SK-N-SH treated with all-trans-retinoic acid at 6 μM for 48 hours (cell line): ENCODE measurements at regions not wholly inside any gene's neighbourhood (a gene's known extent, or its start where the extent isn't known, plus 50 kb on each side); places are given as distances from the start of the nearest gene placed in this dataset.
"Not testable (repeated sequence)": the region's sequence is repeated elsewhere in the genome, so short reads cannot be mapped to it uniquely, and the experiment has no call there.

Experiments used
- ATAC-seq: fragments of 200-7000 bp; cut with Tn5 transposase; 3 replicates; pipeline ENCODE4 v1.9.1; 2020; ENCODE audit warnings: mild to moderate bottlenecking, moderate library complexity
- ARNTL ChIP-seq: fragments of 450-650 bp; formaldehyde crosslinking; IDR thresholded peaks from 2 replicates; pipeline ENCODE4 v1.5.0; 2020; ENCODE audit warnings: low read depth, mild to moderate bottlenecking, moderate library complexity, borderline replicate concordance
- BACH2 ChIP-seq: fragments of 250-450 bp; sonication (Bioruptor Pico); IDR thresholded peaks from 2 replicates; pipeline ENCODE4 v1.9.0; 2021; ENCODE audit warnings: mild to moderate bottlenecking, borderline replicate concordance
- ESRRG ChIP-seq: fragments of 250-450 bp; sonication (Bioruptor Pico); IDR thresholded peaks from 2 replicates; pipeline ENCODE4 v1.6.1; 2021; ENCODE audit warnings: mild to moderate bottlenecking
- GLIS3 ChIP-seq: fragments of 250-450 bp; sonication (Bioruptor Pico); IDR thresholded peaks from 2 replicates; pipeline ENCODE4 v1.5.0; 2020; ENCODE audit warnings: mild to moderate bottlenecking, moderate library complexity
- ISL1 ChIP-seq: fragments of 250-450 bp; sonication (Bioruptor Pico); IDR thresholded peaks from 2 replicates; pipeline ENCODE4 v2.1.2; 2022; ENCODE audit warnings: mild to moderate bottlenecking, moderate library complexity
- SNAI2 ChIP-seq: fragments of 250-450 bp; sonication (Bioruptor Pico); IDR thresholded peaks from 2 replicates; pipeline ENCODE4 v1.5.0; 2020; ENCODE audit warnings: mild to moderate bottlenecking, moderate library complexity
- TCF4 ChIP-seq: fragments of 250-450 bp; sonication (Bioruptor Pico); IDR thresholded peaks from 2 replicates; pipeline ENCODE4 v1.8.0; 2021; ENCODE audit warnings: mild to moderate bottlenecking, moderate library complexity, borderline replicate concordance
- TOX ChIP-seq: fragments of 250-450 bp; sonication (Bioruptor Pico); IDR thresholded peaks from 2 replicates; pipeline ENCODE4 v1.8.0; 2021; ENCODE audit warnings: mild to moderate bottlenecking, moderate library complexity, borderline replicate concordance
- ZFP3 ChIP-seq: fragments of 250-450 bp; sonication (Bioruptor Pico); IDR thresholded peaks from 2 replicates; pipeline ENCODE4 v1.5.0; 2020; ENCODE audit warnings: mild to moderate bottlenecking, moderate library complexity
- ZNF565 ChIP-seq: fragments of 450-650 bp; formaldehyde crosslinking; conservative IDR thresholded peaks from 2 replicates; pipeline ENCODE4 v1.5.0; 2020; ENCODE audit warnings: low read depth, mild to moderate bottlenecking, moderate library complexity
- ZNF8 ChIP-seq: fragments of 450-650 bp; formaldehyde crosslinking; IDR thresholded peaks from 2 replicates; pipeline ENCODE4 v1.5.0; 2020; ENCODE audit warnings: mild to moderate bottlenecking, moderate library complexity
- TF ChIP-seq, protein P1 (sequence below): fragments of 250-450 bp; sonication (Bioruptor Pico); IDR thresholded peaks from 2 replicates; pipeline ENCODE4 v1.8.0; 2021; ENCODE audit warnings: low read depth, mild to moderate bottlenecking, moderate library complexity, borderline replicate concordance
- TF ChIP-seq, protein P2 (sequence below): fragments of 250-450 bp; sonication (Bioruptor Pico); IDR thresholded peaks from 2 replicates; pipeline ENCODE4 v1.5.1; 2021; ENCODE audit warnings: mild to moderate bottlenecking, moderate library complexity

DNA sequence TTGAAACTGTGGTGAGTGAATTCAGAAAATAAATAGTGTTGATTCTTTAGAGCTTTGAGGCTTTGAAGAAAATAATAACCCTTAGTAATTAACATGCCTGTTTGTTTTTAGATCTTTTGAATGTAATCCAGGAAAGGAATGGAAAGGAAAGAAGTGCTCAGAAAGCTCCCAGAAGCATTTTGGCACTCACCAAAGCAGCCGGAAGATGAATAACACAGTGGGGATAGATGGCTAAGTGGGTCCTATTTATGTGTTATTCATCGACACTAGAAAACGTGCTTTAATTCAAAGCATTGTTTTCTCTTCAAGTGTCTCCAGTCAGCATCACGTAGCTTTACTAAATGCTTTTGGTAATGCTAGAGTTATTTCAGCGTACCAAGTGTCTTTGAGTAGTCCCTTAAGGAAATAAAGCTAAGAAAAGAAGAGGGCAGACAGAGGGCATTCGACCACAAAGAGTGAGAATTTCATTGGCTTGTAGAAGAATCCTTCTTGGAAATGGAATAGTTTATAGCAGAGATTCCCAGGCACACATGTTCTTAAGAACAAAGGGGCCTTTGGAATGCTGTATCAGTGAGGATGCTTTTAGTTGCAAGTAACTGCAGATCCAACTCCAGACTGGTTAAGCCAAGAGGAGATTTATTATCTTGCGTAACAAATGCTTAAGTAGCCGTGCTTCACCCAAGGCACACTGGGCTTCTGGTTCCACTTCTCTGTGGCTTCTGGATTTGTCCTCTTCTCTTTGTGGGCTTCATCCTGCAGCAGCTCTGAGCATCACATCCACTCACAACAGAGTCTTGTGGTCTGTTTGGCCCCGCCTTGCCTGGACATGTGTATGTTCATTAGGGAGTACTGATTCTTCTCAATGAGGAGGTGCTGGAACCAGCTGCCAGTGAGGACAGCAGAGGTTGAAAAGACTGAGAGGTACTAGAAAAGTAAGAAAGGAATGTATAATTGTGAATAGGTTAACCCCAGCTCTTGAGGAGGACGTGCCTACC is 63.6 kb upstream of the LTBP1 start:
- ATAC-seq = no peak
- no peak for TF ChIP-seq SNAI2 (CRISPR knock-in tag)
- TF ChIP-seq, all 23 proteins: peak for 0

DNA sequence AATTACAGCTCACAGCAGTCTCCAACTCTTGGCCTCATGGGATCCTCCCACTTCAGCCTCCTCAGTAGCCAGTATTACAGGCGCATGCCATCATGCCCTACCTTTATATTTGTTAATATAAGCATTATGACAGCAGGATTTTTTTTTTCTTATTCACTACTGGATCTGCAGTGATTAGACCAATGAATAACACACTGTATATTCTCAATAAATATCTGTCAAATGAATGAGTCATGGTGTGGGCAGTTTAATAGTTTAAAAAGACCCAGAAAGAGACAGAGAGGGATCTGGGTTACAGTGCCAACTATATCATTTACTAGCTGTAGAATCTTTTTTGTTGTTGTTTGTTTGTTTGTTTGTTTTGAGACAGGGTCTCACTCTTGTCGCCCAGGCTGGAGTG is 62.4 kb upstream of the LTBP1 start:
- no peak for TF ChIP-seq ISL1 (CRISPR knock-in tag)
- ATAC-seq = peak; percentile 82

DNA sequence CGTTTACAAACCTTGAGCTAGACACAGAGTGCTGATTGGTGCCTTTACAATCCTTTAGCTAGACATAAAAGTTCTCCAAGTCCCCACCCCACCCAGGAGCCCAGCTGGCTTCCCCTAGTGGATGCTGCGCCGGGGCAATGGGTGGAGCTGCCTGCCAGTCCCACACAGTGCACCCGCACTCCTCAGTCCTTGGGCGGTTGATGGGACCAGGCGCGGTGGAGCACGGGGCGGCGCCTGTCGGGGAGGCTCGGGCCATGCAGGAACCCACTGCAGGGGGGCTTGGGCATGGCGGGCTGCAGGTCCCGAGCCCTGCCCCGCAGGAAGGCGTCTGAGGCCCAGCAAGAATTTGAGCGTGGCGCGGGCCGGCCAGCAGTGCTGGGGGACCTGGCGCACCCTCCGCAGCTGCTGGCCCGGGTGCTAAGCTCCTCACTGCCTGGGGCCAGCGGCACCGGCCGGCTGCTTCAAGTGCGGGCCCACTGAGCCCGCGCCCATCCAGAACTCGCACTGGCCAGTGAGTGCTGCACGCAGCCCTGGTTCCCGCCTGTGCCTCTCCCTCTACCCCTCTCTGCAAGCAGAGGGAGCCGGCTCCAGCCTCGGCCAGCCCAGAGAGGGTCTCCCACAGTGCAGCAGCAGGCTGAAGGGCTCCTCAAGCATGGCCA is 60.2 kb upstream of the LTBP1 start:
- ATAC-seq = not testable (repeated sequence)

DNA sequence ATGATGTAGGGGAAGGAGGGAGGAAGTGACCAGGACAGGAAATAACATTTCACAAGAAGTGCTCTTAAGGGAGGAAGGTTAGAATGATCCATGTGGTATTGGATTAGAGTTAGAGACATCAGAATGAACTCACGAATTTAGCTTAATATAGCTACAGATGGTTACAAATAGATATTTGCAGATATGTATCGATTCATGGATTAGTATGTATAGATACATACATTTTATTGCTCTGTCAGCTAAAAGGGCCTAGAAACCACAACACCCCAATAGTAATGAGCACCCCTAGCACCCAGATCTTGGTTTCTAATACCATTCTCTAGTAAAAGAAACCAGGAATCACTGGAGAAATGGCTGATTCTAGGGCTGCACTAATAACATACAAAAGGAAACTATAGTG is 59.6 kb upstream of the LTBP1 start:
- no peak for ATAC-seq
- TF ChIP-seq ZNF565 (CRISPR knock-in tag) = no peak
- TF ChIP-seq, all 23 proteins: peak for 0

DNA sequence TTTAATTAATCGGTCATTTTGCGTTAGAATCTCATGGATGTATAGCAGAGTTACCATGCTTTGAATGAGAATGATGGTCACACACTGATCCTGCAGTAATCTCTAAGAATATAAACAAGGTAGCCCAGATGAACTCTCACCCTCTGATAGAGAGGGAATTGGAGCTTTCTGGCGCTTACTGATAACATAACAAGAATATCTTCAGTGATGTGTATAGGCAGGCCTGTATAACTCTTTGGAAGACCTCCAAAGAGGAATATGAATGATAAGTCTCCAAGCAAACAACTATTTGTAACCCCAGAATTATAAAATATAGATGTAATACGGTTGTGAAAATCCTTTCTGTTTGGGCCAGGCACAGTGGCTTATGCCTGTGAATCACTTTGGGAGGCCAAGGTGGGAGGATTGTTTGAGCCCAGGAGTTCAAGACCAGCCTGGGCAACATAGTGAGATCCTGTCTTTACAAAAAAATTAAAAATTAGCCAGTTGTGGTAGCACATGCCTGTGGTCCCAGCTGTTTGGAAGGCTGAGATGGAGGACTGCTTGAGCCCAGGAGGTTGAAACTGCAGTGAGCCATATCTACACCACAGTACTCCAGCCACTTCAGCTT is 52.5 kb upstream of the LTBP1 start:
- no peak for TF ChIP-seq GLIS3 (CRISPR knock-in tag)
- no peak for ATAC-seq

DNA sequence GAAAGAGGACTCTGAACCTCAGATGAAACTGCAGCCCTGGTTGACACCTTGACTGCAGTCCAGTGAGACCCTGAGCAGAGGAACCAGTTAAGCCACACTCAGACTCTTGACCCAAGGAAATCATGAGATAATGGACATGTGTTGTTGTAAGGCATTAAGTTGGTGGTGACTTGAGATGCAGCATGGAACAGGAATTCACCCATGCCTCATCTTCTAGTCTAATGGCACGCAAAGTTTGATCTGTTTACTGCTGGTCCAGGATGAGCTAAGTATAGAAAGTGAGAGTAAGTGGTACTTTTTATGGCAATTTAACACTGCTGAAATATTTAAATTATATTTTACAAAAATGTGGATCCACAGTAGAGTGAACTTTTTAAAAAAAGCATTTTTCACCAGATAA is 51.3 kb upstream of the LTBP1 start:
- TF ChIP-seq ARNTL (no peak), SNAI2 (CRISPR knock-in tag) (no peak), ESRRG (CRISPR knock-in tag) (no peak), BACH2 (no peak), TCF4 (CRISPR knock-in tag) (no peak), ZFP3 (no peak), ZNF8 (CRISPR knock-in tag) (no peak), TOX (CRISPR knock-in tag) (no peak)
- TF ChIP-seq, protein P1, sequence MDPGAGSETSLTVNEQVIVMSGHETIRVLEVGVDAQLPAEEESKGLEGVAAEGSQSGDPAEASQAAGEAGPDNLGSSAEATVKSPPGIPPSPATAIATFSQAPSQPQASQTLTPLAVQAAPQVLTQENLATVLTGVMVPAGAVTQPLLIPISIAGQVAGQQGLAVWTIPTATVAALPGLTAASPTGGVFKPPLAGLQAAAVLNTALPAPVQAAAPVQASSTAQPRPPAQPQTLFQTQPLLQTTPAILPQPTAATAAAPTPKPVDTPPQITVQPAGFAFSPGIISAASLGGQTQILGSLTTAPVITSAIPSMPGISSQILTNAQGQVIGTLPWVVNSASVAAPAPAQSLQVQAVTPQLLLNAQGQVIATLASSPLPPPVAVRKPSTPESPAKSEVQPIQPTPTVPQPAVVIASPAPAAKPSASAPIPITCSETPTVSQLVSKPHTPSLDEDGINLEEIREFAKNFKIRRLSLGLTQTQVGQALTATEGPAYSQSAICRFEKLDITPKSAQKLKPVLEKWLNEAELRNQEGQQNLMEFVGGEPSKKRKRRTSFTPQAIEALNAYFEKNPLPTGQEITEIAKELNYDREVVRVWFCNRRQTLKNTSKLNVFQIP (CRISPR knock-in tag) = no peak
- TF ChIP-seq, protein P2, sequence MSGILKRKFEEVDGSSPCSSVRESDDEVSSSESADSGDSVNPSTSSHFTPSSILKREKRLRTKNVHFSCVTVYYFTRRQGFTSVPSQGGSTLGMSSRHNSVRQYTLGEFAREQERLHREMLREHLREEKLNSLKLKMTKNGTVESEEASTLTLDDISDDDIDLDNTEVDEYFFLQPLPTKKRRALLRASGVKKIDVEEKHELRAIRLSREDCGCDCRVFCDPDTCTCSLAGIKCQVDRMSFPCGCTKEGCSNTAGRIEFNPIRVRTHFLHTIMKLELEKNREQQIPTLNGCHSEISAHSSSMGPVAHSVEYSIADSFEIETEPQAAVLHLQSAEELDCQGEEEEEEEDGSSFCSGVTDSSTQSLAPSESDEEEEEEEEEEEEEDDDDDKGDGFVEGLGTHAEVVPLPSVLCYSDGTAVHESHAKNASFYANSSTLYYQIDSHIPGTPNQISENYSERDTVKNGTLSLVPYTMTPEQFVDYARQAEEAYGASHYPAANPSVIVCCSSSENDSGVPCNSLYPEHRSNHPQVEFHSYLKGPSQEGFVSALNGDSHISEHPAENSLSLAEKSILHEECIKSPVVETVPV = no peak
- ATAC-seq = no peak
